Skeletal muscle tissue (tissue), 3 donors: ENCODE measurements at regions not wholly inside any gene's neighbourhood (a gene's known extent, or its start where the extent isn't known, plus 50 kb on each side); places are given as distances from the start of the nearest gene placed in this dataset.
"Not testable (repeated sequence)": the region's sequence is repeated elsewhere in the genome, so short reads cannot be mapped to it uniquely, and the experiment has no call there.

Experiments used
- H3K27ac ChIP-seq: one replicate; pipeline ENCODE4 v1.7.0; 2013; ENCODE audit warnings: mild to moderate bottlenecking, low read depth, low read length, inconsistent platforms
- H3K27me3 ChIP-seq, 3 donors: one replicate each; pipeline ENCODE4 v1.7.0; 2013; ENCODE audit warnings: low read length in 3 of 3; ENCODE audit not compliant: control insufficient read depth in 3 of 3, insufficient read depth in 3 of 3
- H3K36me3 ChIP-seq, 3 donors: one replicate each; pipeline ENCODE4 v1.7.0; 2013; ENCODE audit warnings: low read length in 3 of 3; ENCODE audit not compliant: control insufficient read depth in 3 of 3, insufficient read depth in 3 of 3
- H3K4me1 ChIP-seq, 3 donors: one replicate each; pipeline ENCODE4 v1.7.0; 2013; ENCODE audit warnings: low read length in 3 of 3, mild to moderate bottlenecking in 3 of 3; ENCODE audit not compliant: control insufficient read depth in 3 of 3, insufficient read depth in 3 of 3
- H3K4me3 ChIP-seq, 3 donors: one replicate each; pipeline ENCODE4 v1.7.0; 2013; ENCODE audit warnings: low read length in 3 of 3
- H3K9ac ChIP-seq, 3 donors: one replicate each; pipeline ENCODE4 v1.7.0; 2013; ENCODE audit warnings: low read length in 3 of 3, mild to moderate bottlenecking in 3 of 3, moderate library complexity in 2 of 3, low read depth in 1 of 3
- H3K9me3 ChIP-seq, 3 donors: one replicate each; pipeline ENCODE4 v1.7.0; 2013; ENCODE audit warnings: low read length in 3 of 3; ENCODE audit not compliant: control insufficient read depth in 3 of 3
- donor health status: Osteomylitis.

GRCh38 chr2:87675487-87675886 is 72.4 kb upstream of the PLGLB2 start:
- H3K4me1 ChIP-seq, H3K4me3 ChIP-seq, H3K9ac ChIP-seq, H3K27ac ChIP-seq, H3K27me3 ChIP-seq, H3K36me3 ChIP-seq, H3K9me3 ChIP-seq: not testable (repeated sequence)

DNA sequence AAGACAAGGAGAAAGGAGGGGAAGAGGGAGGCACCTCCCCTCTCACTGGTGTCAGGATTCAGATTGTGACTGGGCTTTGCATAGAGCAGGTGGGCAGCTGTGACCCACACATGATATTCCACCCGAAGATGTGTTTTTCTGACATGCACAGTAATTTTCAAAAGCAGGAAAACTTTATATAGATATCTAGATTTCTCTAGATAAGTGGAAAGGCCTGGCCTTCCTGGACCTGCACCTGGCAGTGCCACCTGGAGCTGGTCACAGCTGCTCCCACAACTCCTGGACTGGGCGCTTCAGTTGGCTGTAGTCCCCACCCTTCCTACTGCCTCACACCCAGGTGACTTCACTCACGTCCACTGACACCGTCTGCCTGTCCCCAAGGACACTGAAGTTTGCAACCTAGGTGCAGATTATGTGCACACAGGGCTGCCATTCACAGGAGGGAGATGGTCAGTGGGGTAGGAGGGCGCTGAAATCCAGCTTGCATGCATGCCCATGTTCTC is 70.4 kb upstream of the PLGLB2 start:
- H3K27ac ChIP-seq, H3K27me3 ChIP-seq, H3K9me3 ChIP-seq, H3K36me3 ChIP-seq, H3K9ac ChIP-seq, H3K4me1 ChIP-seq, H3K4me3 ChIP-seq: not testable (repeated sequence)

GRCh38 chr2:87678742-87679173 is 69.1 kb upstream of the PLGLB2 start:
- H3K4me3 ChIP-seq, H3K9me3 ChIP-seq, H3K4me1 ChIP-seq, H3K27me3 ChIP-seq, H3K9ac ChIP-seq, H3K27ac ChIP-seq, H3K36me3 ChIP-seq: not testable (repeated sequence)

GRCh38 chr2:87679950-87680349 is 67.9 kb upstream of the PLGLB2 start:
- H3K4me3 ChIP-seq, H3K9me3 ChIP-seq, H3K27ac ChIP-seq, H3K27me3 ChIP-seq, H3K36me3 ChIP-seq, H3K4me1 ChIP-seq, H3K9ac ChIP-seq: not testable (repeated sequence)

DNA sequence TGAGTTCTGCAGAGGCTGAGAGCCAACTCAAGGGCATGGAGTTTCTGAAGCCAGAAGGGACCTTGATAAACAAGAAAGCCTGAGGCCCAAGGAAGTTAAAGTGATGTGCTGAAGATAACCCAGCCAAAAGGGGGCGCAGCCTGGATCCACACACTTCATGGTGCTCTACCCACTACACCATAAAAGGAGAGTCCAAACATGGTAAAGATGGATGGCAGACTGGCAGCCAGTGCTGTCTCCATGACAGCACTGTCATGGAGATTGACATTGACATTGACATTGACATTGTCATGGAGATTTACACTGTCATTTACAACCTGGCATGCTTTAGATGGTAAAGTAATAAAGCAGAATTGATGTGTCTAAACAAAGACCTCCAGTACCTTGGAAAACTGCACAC is 67.2 kb upstream of the PLGLB2 start:
- not testable (repeated sequence) for H3K36me3 ChIP-seq, H3K27ac ChIP-seq, H3K9ac ChIP-seq

GRCh38 chr2:87683451-87683850 is 64.4 kb upstream of the PLGLB2 start:
- H3K9ac ChIP-seq, H3K9me3 ChIP-seq, H3K4me1 ChIP-seq, H3K27me3 ChIP-seq, H3K4me3 ChIP-seq, H3K27ac ChIP-seq, H3K36me3 ChIP-seq: not testable (repeated sequence)

More for the DNA sequence above, 67.2 kb upstream of the PLGLB2 start:
- not testable (repeated sequence) for H3K27me3 ChIP-seq, H3K4me1 ChIP-seq, H3K4me3 ChIP-seq, H3K9me3 ChIP-seq

DNA sequence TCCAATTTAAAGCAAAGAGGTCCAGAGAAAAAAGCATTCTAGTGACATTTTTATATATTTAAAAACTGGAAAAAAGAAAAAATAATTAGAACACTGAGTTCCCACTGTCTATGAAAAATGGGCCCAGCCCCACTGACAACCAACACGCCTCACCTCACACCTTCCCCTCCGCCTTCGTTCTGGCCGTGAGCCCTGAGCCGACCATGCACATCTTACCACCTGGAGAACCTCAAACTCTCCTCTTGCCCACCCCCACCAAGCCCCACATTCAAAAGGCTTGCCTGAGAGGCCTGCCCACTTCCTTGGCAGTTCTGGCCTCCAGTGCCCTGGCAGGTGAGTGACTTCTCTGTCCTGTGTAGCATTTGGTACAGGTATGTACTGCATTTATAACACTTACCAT is 63.9 kb upstream of the PLGLB2 start:
- H3K4me1 ChIP-seq, H3K9ac ChIP-seq, H3K27me3 ChIP-seq, H3K9me3 ChIP-seq, H3K4me3 ChIP-seq, H3K27ac ChIP-seq, H3K36me3 ChIP-seq: not testable (repeated sequence)

- not testable (repeated sequence) for H3K9me3 ChIP-seq, H3K27me3 ChIP-seq, H3K4me1 ChIP-seq, H3K36me3 ChIP-seq, H3K27ac ChIP-seq, H3K9ac ChIP-seq, H3K4me3 ChIP-seq
These were observed 62.3 kb upstream of the PLGLB2 start for GRCh38 chr2:87685558-87685957.

DNA sequence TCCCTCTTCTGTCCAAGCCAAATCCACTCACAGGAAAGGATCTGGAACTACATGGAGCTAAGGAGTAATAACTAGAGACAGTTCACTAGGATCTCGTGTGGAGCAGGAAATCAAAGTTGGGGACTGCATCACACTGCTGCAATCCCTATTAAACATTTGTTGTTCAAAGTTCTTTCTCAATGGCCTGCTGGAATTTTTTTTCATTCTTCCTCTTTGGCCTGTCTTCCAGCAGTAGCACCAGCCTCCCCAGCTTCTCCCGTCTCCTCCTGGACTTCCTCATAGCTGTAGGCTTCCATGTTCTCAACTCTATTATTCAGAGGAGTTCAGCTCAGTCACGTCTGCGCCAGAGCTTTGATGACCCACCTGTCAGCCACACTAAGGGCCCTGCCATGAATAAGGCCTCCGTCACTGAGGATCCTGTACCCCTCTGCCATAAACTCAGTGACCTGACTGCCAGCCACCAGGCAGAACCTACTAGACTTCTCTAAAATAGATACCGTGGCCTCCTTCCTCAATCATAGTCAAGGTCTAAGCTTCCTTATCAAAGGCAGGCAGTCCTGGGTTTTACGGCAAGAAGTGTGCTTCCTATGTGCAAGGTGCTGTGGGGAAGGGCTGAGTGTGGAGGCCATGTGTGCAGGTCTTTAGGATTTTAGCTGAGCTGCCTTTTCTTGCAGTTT is 60.9 kb upstream of the PLGLB2 start:
- H3K4me1 ChIP-seq, H3K9ac ChIP-seq, H3K9me3 ChIP-seq, H3K27me3 ChIP-seq, H3K36me3 ChIP-seq, H3K4me3 ChIP-seq, H3K27ac ChIP-seq: not testable (repeated sequence)

DNA sequence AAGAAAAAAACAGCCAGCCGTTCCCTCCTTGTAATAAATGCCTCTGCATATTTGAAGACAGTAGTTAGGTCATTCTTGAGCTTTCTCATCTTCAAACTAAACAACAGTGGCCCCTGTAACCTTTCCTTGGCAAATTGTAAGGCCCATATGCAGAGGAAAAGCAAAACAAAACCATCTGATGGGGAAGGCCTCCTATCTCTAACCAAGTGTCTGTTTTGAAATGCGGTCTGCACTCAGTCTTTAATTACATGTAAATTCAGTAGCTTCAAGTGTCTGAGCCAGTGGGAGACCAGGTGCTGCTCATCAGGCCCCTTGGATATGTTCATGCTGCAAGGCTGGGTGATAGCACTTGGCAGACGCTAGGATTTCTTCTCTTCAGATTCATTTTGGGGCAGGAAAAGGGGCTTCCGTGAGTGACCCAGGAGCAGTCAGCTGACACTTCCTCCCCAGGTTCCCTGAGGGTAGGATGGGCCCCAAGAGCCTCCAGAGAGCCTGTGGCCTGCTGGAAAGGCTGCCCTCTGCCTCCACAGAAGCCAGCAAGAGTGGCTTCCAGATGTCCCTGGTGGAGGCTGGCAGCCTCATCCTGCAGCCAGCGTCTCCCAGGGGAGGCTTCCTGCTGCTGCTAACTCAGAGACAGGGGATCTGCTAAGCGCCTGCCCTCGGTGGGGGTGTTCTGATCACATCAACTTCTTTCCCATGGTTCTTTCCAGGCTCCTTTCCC is 60.2 kb upstream of the PLGLB2 start:
- not testable (repeated sequence) for H3K9ac ChIP-seq, H3K4me1 ChIP-seq, H3K27me3 ChIP-seq, H3K36me3 ChIP-seq, H3K27ac ChIP-seq, H3K9me3 ChIP-seq, H3K4me3 ChIP-seq
